ENCODE measurements at regions not wholly inside any gene's neighbourhood (a gene's known extent, or its start where the extent isn't known, plus 50 kb on each side); places are given as distances from the start of the nearest gene placed in this dataset.
"Not testable (repeated sequence)": the region's sequence is repeated elsewhere in the genome, so short reads cannot be mapped to it uniquely, and the experiment has no call there.

- Histone ChIP-seq H3K36me3 (ENCODE audit: control insufficient read depth, insufficient read depth, low read length) (no peaks in the 10 kb centered on the region), H3K27ac (ENCODE audit: low read depth, low read length) (no peak overlapping the region), H3K79me2 (ENCODE audit: control insufficient read depth, insufficient read depth, low read length) (no peaks in the 10 kb centered on the region), H3K79me1 (ENCODE audit: low read length) (no peaks in the 10 kb centered on the region), H2BK120ac (ENCODE audit: low read depth, low read length) (no peak overlapping the region), H3K4ac (ENCODE audit: low read depth, low read length) (no peak overlapping the region), H4K8ac (ENCODE audit: low read depth, low read length) (no peak overlapping the region), H3K56ac (ENCODE audit: low read length) (no peak overlapping the region), H4K5ac (ENCODE audit: low read length) (no peak overlapping the region), H3K18ac (ENCODE audit: low read length) (no peak overlapping the region), H3K4me3 (ENCODE audit: low read length) (no peak overlapping the region), H3K4me1 (ENCODE audit: control insufficient read depth, low read depth, low read length) (peaks cover 2% of the 10 kb centered on the region), H2BK5ac (ENCODE audit: low read length) (no peak overlapping the region), H2AK5ac (ENCODE audit: low read length) (no peak overlapping the region), H3K23ac (ENCODE audit: low read length) (no peak overlapping the region), H3K9ac (ENCODE audit: low read length) (no peak overlapping the region), H2BK15ac (replicated peaks; ENCODE audit: low read depth) (no peak overlapping the region), H3K4me2 (ENCODE audit: low read length) (no peak overlapping the region), H3K27me3 (ENCODE audit: insufficient read depth, low read length, poor library complexity) (no peaks in the 10 kb centered on the region)
- no peak for DNase-seq
- no CpG with 5 or more reads among the region's 3 CpGs for WGBS (ENCODE audit: extremely low coverage, insufficient coverage, low lambda C conversion rate)
Measured at GRCh38 chr19:31537136-31537535, 187.9 kb upstream of the TSHZ3 start.

GRCh38 chr19:31537902-31538301 is 188.7 kb upstream of the TSHZ3 start:
- not testable (repeated sequence) for H3K79me1 ChIP-seq (ENCODE audit: low read length); H2BK120ac ChIP-seq (ENCODE audit: low read depth, low read length); H2BK15ac ChIP-seq (replicated peaks; ENCODE audit: low read depth); H3K56ac ChIP-seq (ENCODE audit: low read length); H3K9ac ChIP-seq (ENCODE audit: low read length); H3K18ac ChIP-seq (ENCODE audit: low read length); H3K4ac ChIP-seq (ENCODE audit: low read depth, low read length); H3K4me3 ChIP-seq (ENCODE audit: low read length); H3K4me2 ChIP-seq (ENCODE audit: low read length); H3K79me2 ChIP-seq (ENCODE audit: control insufficient read depth, insufficient read depth, low read length); H3K27me3 ChIP-seq (ENCODE audit: insufficient read depth, low read length, poor library complexity); H3K23ac ChIP-seq (ENCODE audit: low read length); H2BK5ac ChIP-seq (ENCODE audit: low read length); H4K8ac ChIP-seq (ENCODE audit: low read depth, low read length); H3K27ac ChIP-seq (ENCODE audit: low read depth, low read length); DNase-seq; H4K5ac ChIP-seq (ENCODE audit: low read length); H3K4me1 ChIP-seq (ENCODE audit: control insufficient read depth, low read depth, low read length); H2AK5ac ChIP-seq (ENCODE audit: low read length); H3K36me3 ChIP-seq (ENCODE audit: control insufficient read depth, insufficient read depth, low read length)
- no CpG with 5 or more reads among the region's 5 CpGs for WGBS (ENCODE audit: extremely low coverage, insufficient coverage, low lambda C conversion rate)

- no CpG with 5 or more reads among the region's 5 CpGs for WGBS (ENCODE audit: extremely low coverage, insufficient coverage, low lambda C conversion rate)
Measured at GRCh38 chr19:31538879-31539278, 189.6 kb upstream of the TSHZ3 start.

DNA sequence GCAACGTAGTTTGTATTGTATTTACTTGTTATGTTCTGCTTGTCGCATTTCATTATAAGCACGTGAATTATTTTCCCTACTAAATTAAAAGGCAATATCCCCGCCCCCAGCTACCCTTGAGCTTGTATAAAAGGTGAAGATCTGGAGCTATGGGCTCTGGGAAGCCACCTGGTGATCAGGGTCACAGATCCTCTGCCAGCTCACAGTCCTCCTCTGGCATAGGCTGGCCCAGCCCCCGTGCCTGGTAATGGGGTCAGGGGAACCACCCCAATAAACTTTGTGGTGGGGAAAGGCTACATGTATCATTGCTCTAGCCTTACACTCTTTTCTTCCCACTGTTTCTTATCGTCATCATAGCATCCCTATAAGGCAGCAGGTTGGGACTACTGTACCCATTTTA is 190.2 kb upstream of the TSHZ3 start:
- DNase-seq: no peak

More at GRCh38 chr19:31538879-31539278, 189.6 kb upstream of the TSHZ3 start:
- H3K4me1 ChIP-seq (ENCODE audit: control insufficient read depth, low read depth, low read length): peaks cover 2% of the 10 kb centered on the region
- no peaks in the 10 kb centered on the region for H3K36me3 ChIP-seq (ENCODE audit: control insufficient read depth, insufficient read depth, low read length)
- no peak overlapping the region for H3K4me2 ChIP-seq (ENCODE audit: low read length)
- no peaks in the 10 kb centered on the region for H3K27me3 ChIP-seq (ENCODE audit: insufficient read depth, low read length, poor library complexity)
- H3K56ac ChIP-seq (ENCODE audit: low read length): no peak overlapping the region
- no peak overlapping the region for H4K5ac ChIP-seq (ENCODE audit: low read length)
- no peaks in the 10 kb centered on the region for H3K79me2 ChIP-seq (ENCODE audit: control insufficient read depth, insufficient read depth, low read length)
- no peak overlapping the region for H3K18ac ChIP-seq (ENCODE audit: low read length)
- DNase-seq: no peak
- H3K4ac ChIP-seq (ENCODE audit: low read depth, low read length): no peak overlapping the region
- no peak overlapping the region for H3K4me3 ChIP-seq (ENCODE audit: low read length)
- no peak overlapping the region for H2BK5ac ChIP-seq (ENCODE audit: low read length)
- no peak overlapping the region for H4K8ac ChIP-seq (ENCODE audit: low read depth, low read length)
- no peak overlapping the region for H2BK120ac ChIP-seq (ENCODE audit: low read depth, low read length)
- no peaks in the 10 kb centered on the region for H3K79me1 ChIP-seq (ENCODE audit: low read length)
- no peak overlapping the region for H3K9ac ChIP-seq (ENCODE audit: low read length)
- H2AK5ac ChIP-seq (ENCODE audit: low read length): no peak overlapping the region
- no peak overlapping the region for H3K27ac ChIP-seq (ENCODE audit: low read depth, low read length)
- no peak overlapping the region for H3K23ac ChIP-seq (ENCODE audit: low read length)
- H2BK15ac ChIP-seq (replicated peaks; ENCODE audit: low read depth): no peak overlapping the region

DNA sequence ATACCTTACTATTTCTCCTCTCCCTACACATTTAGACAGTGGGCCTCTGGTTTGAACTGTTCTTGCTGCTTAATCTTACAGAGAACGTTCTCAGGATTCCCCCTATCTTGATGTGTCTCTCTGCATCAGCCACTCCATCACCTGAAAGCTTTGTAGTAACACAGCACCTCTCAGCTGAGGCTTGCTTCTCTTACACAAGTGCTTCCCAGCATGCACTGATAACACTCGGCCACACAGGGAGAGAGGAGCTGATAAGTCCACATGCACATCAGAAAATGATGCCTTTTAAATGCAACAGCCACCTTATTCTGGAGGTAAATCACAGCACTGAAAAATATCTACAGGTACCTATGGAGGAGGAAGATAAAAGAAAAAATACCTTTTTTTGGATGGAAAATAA is 192.2 kb upstream of the TSHZ3 start:
- no peaks in the 10 kb centered on the region for H3K79me2 ChIP-seq (ENCODE audit: control insufficient read depth, insufficient read depth, low read length)
- no peak overlapping the region for H3K9ac ChIP-seq (ENCODE audit: low read length)
- H3K79me1 ChIP-seq (ENCODE audit: low read length): no peaks in the 10 kb centered on the region
- no peak overlapping the region for H3K56ac ChIP-seq (ENCODE audit: low read length)
- no peak overlapping the region for H3K27ac ChIP-seq (ENCODE audit: low read depth, low read length)
- H3K4ac ChIP-seq (ENCODE audit: low read depth, low read length): no peak overlapping the region
- H3K4me1 ChIP-seq (ENCODE audit: control insufficient read depth, low read depth, low read length): peaks cover 2% of the 10 kb centered on the region
- H2BK5ac ChIP-seq (ENCODE audit: low read length): no peak overlapping the region
- no peaks in the 10 kb centered on the region for H3K36me3 ChIP-seq (ENCODE audit: control insufficient read depth, insufficient read depth, low read length)
- no peak overlapping the region for H3K23ac ChIP-seq (ENCODE audit: low read length)
- no peak overlapping the region for H4K8ac ChIP-seq (ENCODE audit: low read depth, low read length)
- H3K18ac ChIP-seq (ENCODE audit: low read length): no peak overlapping the region
- no peak overlapping the region for H2AK5ac ChIP-seq (ENCODE audit: low read length)
- no peaks in the 10 kb centered on the region for H3K27me3 ChIP-seq (ENCODE audit: insufficient read depth, low read length, poor library complexity)
- no peak overlapping the region for H3K4me2 ChIP-seq (ENCODE audit: low read length)
- H3K4me3 ChIP-seq (ENCODE audit: low read length): no peak overlapping the region
- peak; percentile 74 for DNase-seq
- no peak overlapping the region for H4K5ac ChIP-seq (ENCODE audit: low read length)
- WGBS (ENCODE audit: extremely low coverage, insufficient coverage, low lambda C conversion rate): no CpG with 5 or more reads among the region's 2 CpGs
- no peak overlapping the region for H2BK15ac ChIP-seq (replicated peaks; ENCODE audit: low read depth)
- H2BK120ac ChIP-seq (ENCODE audit: low read depth, low read length): no peak overlapping the region

More for the DNA sequence above, 190.2 kb upstream of the TSHZ3 start:
- no peak overlapping the region for H2BK15ac ChIP-seq (replicated peaks; ENCODE audit: low read depth)
- no peaks in the 10 kb centered on the region for H3K79me2 ChIP-seq (ENCODE audit: control insufficient read depth, insufficient read depth, low read length)
- no peak overlapping the region for H3K4me3 ChIP-seq (ENCODE audit: low read length)
- no peak overlapping the region for H3K4ac ChIP-seq (ENCODE audit: low read depth, low read length)
- H3K23ac ChIP-seq (ENCODE audit: low read length): no peak overlapping the region
- no peak overlapping the region for H4K8ac ChIP-seq (ENCODE audit: low read depth, low read length)
- peaks cover 2% of the 10 kb centered on the region for H3K4me1 ChIP-seq (ENCODE audit: control insufficient read depth, low read depth, low read length)
- no peak overlapping the region for H3K27ac ChIP-seq (ENCODE audit: low read depth, low read length)
- H2BK5ac ChIP-seq (ENCODE audit: low read length): no peak overlapping the region
- H2AK5ac ChIP-seq (ENCODE audit: low read length): no peak overlapping the region
- no peak overlapping the region for H3K4me2 ChIP-seq (ENCODE audit: low read length)
- H2BK120ac ChIP-seq (ENCODE audit: low read depth, low read length): no peak overlapping the region
- H3K79me1 ChIP-seq (ENCODE audit: low read length): no peaks in the 10 kb centered on the region
- no peaks in the 10 kb centered on the region for H3K36me3 ChIP-seq (ENCODE audit: control insufficient read depth, insufficient read depth, low read length)
- no CpG with 5 or more reads among the region's 6 CpGs for WGBS (ENCODE audit: extremely low coverage, insufficient coverage, low lambda C conversion rate)
- no peak overlapping the region for H3K18ac ChIP-seq (ENCODE audit: low read length)
- no peaks in the 10 kb centered on the region for H3K27me3 ChIP-seq (ENCODE audit: insufficient read depth, low read length, poor library complexity)
- H4K5ac ChIP-seq (ENCODE audit: low read length): no peak overlapping the region
- no peak overlapping the region for H3K9ac ChIP-seq (ENCODE audit: low read length)
- no peak overlapping the region for H3K56ac ChIP-seq (ENCODE audit: low read length)

DNA sequence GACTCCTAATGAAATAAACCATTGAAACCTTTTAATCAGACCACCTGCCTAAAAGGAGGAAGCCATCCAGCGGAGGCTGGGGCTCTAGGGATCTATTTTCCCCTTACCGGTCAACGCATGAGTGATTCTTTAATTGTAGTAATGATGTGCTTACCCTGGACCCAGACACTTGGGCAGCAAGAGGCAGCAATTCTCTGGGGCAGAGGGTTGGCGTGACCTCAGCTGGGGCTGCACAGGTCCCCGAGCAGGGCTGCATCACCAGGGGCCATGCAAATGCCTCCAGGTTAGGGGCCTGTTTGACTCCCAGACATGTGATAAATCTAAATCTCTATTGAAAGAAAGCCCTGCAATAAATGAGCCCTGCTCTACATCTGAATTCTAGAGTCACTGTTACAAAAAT is 194.2 kb upstream of the TSHZ3 start:
- H3K4me3 ChIP-seq (ENCODE audit: low read length): no peak overlapping the region
- no CpG with 5 or more reads among the region's 5 CpGs for WGBS (ENCODE audit: extremely low coverage, insufficient coverage, low lambda C conversion rate)
- no peak overlapping the region for H2AK5ac ChIP-seq (ENCODE audit: low read length)
- H4K8ac ChIP-seq (ENCODE audit: low read depth, low read length): no peak overlapping the region
- H3K79me1 ChIP-seq (ENCODE audit: low read length): no peaks in the 10 kb centered on the region
- no peak overlapping the region for H3K4me2 ChIP-seq (ENCODE audit: low read length)
- H3K4ac ChIP-seq (ENCODE audit: low read depth, low read length): no peak overlapping the region
- no peak overlapping the region for H3K27ac ChIP-seq (ENCODE audit: low read depth, low read length)
- H3K9ac ChIP-seq (ENCODE audit: low read length): no peak overlapping the region
- H3K4me1 ChIP-seq (ENCODE audit: control insufficient read depth, low read depth, low read length): peaks cover 2% of the 10 kb centered on the region
- H2BK15ac ChIP-seq (replicated peaks; ENCODE audit: low read depth): no peak overlapping the region
- H3K56ac ChIP-seq (ENCODE audit: low read length): no peak overlapping the region
- H2BK120ac ChIP-seq (ENCODE audit: low read depth, low read length): no peak overlapping the region
- H3K23ac ChIP-seq (ENCODE audit: low read length): no peak overlapping the region
- no peak for DNase-seq
- no peaks in the 10 kb centered on the region for H3K27me3 ChIP-seq (ENCODE audit: insufficient read depth, low read length, poor library complexity)
- H3K18ac ChIP-seq (ENCODE audit: low read length): no peak overlapping the region
- no peak overlapping the region for H4K5ac ChIP-seq (ENCODE audit: low read length)
- H3K36me3 ChIP-seq (ENCODE audit: control insufficient read depth, insufficient read depth, low read length): no peaks in the 10 kb centered on the region
- no peak overlapping the region for H2BK5ac ChIP-seq (ENCODE audit: low read length)
- no peaks in the 10 kb centered on the region for H3K79me2 ChIP-seq (ENCODE audit: control insufficient read depth, insufficient read depth, low read length)

All from mesendoderm (in vitro differentiated cells).